PC-9 (cell line): ENCODE measurements at regions not wholly inside any gene's neighbourhood (a gene's known extent, or its start where the extent isn't known, plus 50 kb on each side); places are given as distances from the start of the nearest gene placed in this dataset.

Experiments
- CTCF ChIP-seq: fragments of 200-600 bp; sonication (generic); conservative IDR thresholded peaks from 2 replicates; pipeline ENCODE4 v1.6.1; 2017; ENCODE audit warnings: mixed run types, antibody characterized with exemption, mild to moderate bottlenecking, moderate library complexity
- EZH2 ChIP-seq: fragments of 200-600 bp; sonication (generic); IDR thresholded peaks from 2 replicates; pipeline ENCODE4 v1.8.0; 2017; ENCODE audit warnings: antibody characterized with exemption, low read depth

DNA sequence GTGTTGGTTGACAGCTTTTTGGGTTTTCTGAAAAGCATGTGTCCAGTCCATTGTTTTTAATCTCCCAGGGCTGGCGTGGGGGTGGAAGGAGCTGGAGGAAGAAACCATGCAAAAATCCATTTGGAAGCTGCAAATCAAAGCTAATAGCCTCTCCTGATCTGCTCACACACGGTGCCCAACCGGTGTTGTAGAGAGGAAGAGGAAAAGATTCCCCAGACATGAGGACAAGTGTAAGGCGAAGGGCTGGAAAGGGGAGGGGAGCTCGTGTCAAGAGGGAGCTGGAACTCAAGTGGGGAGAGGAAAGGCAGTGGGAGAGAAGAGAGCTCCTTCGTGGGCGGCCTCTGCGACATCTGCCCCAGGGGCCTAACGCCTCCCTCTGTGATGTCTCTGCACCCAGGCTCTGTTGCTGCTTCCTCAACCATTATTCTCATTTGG is 112.3 kb upstream of the IRF2BP2 start:
- TF ChIP-seq CTCF (no peak), EZH2 (no peak)
